Stomach (tissue), 8 donors: ENCODE measurements at regions not wholly inside any gene's neighbourhood (a gene's known extent, or its start where the extent isn't known, plus 50 kb on each side); places are given as distances from the start of the nearest gene placed in this dataset.
"Not testable (repeated sequence)": the region's sequence is repeated elsewhere in the genome, so short reads cannot be mapped to it uniquely, and the experiment has no call there.

Source experiments
- DNase-seq, 2 donors: peaks; one replicate each; pipeline versions ENCODE4 v3.0.0 to v3.0.0-alpha.2; 2013 to 2019
- H3K27ac ChIP-seq, 5 donors: fragments of 200-600 bp in 4 of 5; sonication (generic) in 4 of 5; one replicate each; pipeline ENCODE4 v1.5.1; 2013 to 2019; ENCODE audit warnings: mild to moderate bottlenecking in 1 of 5, moderate library complexity in 1 of 5
- H3K27me3 ChIP-seq, 3 donors: fragments of 200-600 bp; sonication (generic); one replicate each; pipeline ENCODE4 v1.5.1; 2017 to 2019; ENCODE audit warnings: mixed run types in 1 of 3
- H3K36me3 ChIP-seq, 4 donors: fragments of 200-600 bp; sonication (generic); 1 replicate in 3 of 4; 2 replicates in 1 of 4; pipeline ENCODE4 v1.5.1; 2016 to 2019
- H3K4me1 ChIP-seq, 4 donors: fragments of 200-600 bp; sonication (generic); one replicate each; pipeline ENCODE4 v1.5.1; 2016 to 2019
- H3K4me3 ChIP-seq, 4 donors: fragments of 200-600 bp; sonication (generic) in 3 of 4; one replicate each; pipeline ENCODE4 v1.5.1; 2016 to 2019; ENCODE audit warnings: mild to moderate bottlenecking in 1 of 4
- H3K9me3 ChIP-seq, 4 donors: fragments of 200-600 bp; sonication (generic); one replicate each; pipeline ENCODE4 v1.5.1; 2016 to 2019
- CTCF ChIP-seq, 7 experiments: fragments of 450-650 bp in 4 of 7; fragments of 200-600 bp in 3 of 7; sonication (generic) in 3 of 7; IDR thresholded peaks; one replicate each; pipeline ENCODE4 v1.5.1; 2016 to 2019; ENCODE audit warnings: antibody characterized with exemption in 7 of 7, control low read depth in 2 of 7, mild to moderate bottlenecking in 1 of 7
- EP300 ChIP-seq: sonication (generic); formaldehyde crosslinking; IDR thresholded peaks from one replicate; pipeline ENCODE4 v1.6.1; 2017; ENCODE audit warnings: antibody characterized with exemption
- POLR2A ChIP-seq, 4 donors: fragments of 450-650 bp; IDR thresholded peaks; one replicate each; pipeline ENCODE4 v1.6.1; 2016; ENCODE audit warnings: antibody characterized with exemption in 4 of 4, control low read depth in 2 of 4, mild to moderate bottlenecking in 1 of 4, moderate library complexity in 1 of 4
- POLR2AphosphoS5 ChIP-seq, 3 donors: sonication (generic); formaldehyde crosslinking; IDR thresholded peaks; one replicate each; pipeline ENCODE4 v1.6.1; 2016; ENCODE audit warnings: antibody characterized with exemption in 3 of 3
- WGBS, 5 donors: extraction: QIAGEN DNeasy Blood & Tissue Kit in 3 of 5; methylation state at CpG; one replicate each; pipeline versions ENCODE4 v1.1.5 to v1.1.7; 2013 to 2018; 5-methylcytosine and 5-hydroxymethylcytosine counted together
- intact Hi-C: fragments of 100-400 bp; cut with DNase I; formaldehyde crosslinking; loops from one replicate; pipeline ENCODE4 v1.15.1; 2023; ENCODE audit warnings: low total_unique reads
- donor health status: healthy with polysubstance abuse.
- donor health status: Bipolar disorder and iron deficiency.
- donor health status: healthy.

GRCh38 chr1:181930187-181930586 is 131.3 kb downstream of the ZNF648 start:
- Histone ChIP-seq H3K9me3 (no peaks in the 10 kb centered on the region), H3K27me3 (peaks cover 0 to 8% (median 0%) of the 10 kb centered on the region in 3 donors), H3K4me1 (no peaks in the 10 kb centered on the region), H3K36me3 (no peaks in the 10 kb centered on the region), H3K27ac (no peak overlapping the region), H3K4me3 (no peak overlapping the region)
- intact Hi-C loops: loop anchor here (10.0 kb wide), 1 partner anchor 455 kb away; no protein-coding TSS in a partner anchor
- TF ChIP-seq POLR2A (IDR thresholded peaks at IDR 0.05) (no peak), POLR2AphosphoS5 (IDR thresholded peaks at IDR 0.05) (no peak), CTCF (IDR thresholded peaks at IDR 0.05) (no peak), EP300 (no peak)
- DNase-seq: no peak
- 75 to 89% (median 85%) methylated on average over 2 of the region's 2 CpGs for WGBS, 5 donors

- H3K27ac ChIP-seq: no peak overlapping the region
- intact Hi-C loops: no loop called here
- TF ChIP-seq CTCF (IDR thresholded peaks at IDR 0.05): no peak
- no peak for TF ChIP-seq EP300
- TF ChIP-seq POLR2AphosphoS5 (IDR thresholded peaks at IDR 0.05): no peak
- TF ChIP-seq POLR2A (IDR thresholded peaks at IDR 0.05): no peak
- H3K9me3 ChIP-seq: no peaks in the 10 kb centered on the region
- peaks cover 0 to 8% (median 0%) of the 10 kb centered on the region in 3 donors for H3K27me3 ChIP-seq
- no peak overlapping the region for H3K4me3 ChIP-seq
- H3K36me3 ChIP-seq: no peaks in the 10 kb centered on the region
- DNase-seq: no peak
- no peaks in the 10 kb centered on the region for H3K4me1 ChIP-seq
Observed at GRCh38 chr1:181926697-181927096, 134.8 kb downstream of the ZNF648 start.

- H3K4me3 ChIP-seq, H3K36me3 ChIP-seq, H3K27me3 ChIP-seq, H3K27ac ChIP-seq, H3K9me3 ChIP-seq, DNase-seq, H3K4me1 ChIP-seq, intact Hi-C loops: not testable (repeated sequence)
- WGBS, 5 donors: 84 to 98% (median 92%) methylated on average over 2 of the region's 2 CpGs
Observed at GRCh38 chr1:181924034-181924433, 137.5 kb downstream of the ZNF648 start.

- no peaks in the 10 kb centered on the region for H3K4me1 ChIP-seq
- H3K4me3 ChIP-seq: no peak overlapping the region
- intact Hi-C loops: no loop called here
- peaks cover 0 to 14% (median 0%) of the 10 kb centered on the region in 3 donors for H3K27me3 ChIP-seq
- H3K9me3 ChIP-seq: peaks cover 0 to 4% (median 1%) of the 10 kb centered on the region in 4 donors
- WGBS, 5 donors: 81 to 92% (median 86%) methylated on average over 1 of the region's 1 CpG
- DNase-seq: no peak
- H3K27ac ChIP-seq: no peak overlapping the region
- no peak for TF ChIP-seq POLR2AphosphoS5 (IDR thresholded peaks at IDR 0.05)
- no peak for TF ChIP-seq EP300
- no peak for TF ChIP-seq POLR2A (IDR thresholded peaks at IDR 0.05)
- no peak for TF ChIP-seq CTCF (IDR thresholded peaks at IDR 0.05)
- no peaks in the 10 kb centered on the region for H3K36me3 ChIP-seq
Observed at GRCh38 chr1:181919542-181919941, 142.0 kb downstream of the ZNF648 start.

- no peak for DNase-seq
- H3K36me3 ChIP-seq: no peaks in the 10 kb centered on the region
- H3K4me3 ChIP-seq: no peak overlapping the region
- intact Hi-C loops: no loop called here
- peaks cover 0 to 4% (median 1%) of the 10 kb centered on the region in 4 donors for H3K9me3 ChIP-seq
- WGBS, 5 donors: 64 to 67% (median 66%) methylated on average over 7 of the region's 7 CpGs
- H3K4me1 ChIP-seq: no peaks in the 10 kb centered on the region
- H3K27me3 ChIP-seq: peaks cover 0 to 14% (median 0%) of the 10 kb centered on the region in 3 donors
- TF ChIP-seq CTCF (IDR thresholded peaks at IDR 0.05) (no peak), POLR2AphosphoS5 (IDR thresholded peaks at IDR 0.05) (no peak), POLR2A (IDR thresholded peaks at IDR 0.05) (no peak), EP300 (no peak)
- no peak overlapping the region for H3K27ac ChIP-seq
Observed at GRCh38 chr1:181918880-181919525, 142.5 kb downstream of the ZNF648 start.
